Progenitor cell of endocrine pancreas (in vitro differentiated cells): ENCODE measurements at regions not wholly inside any gene's neighbourhood (a gene's known extent, or its start where the extent isn't known, plus 50 kb on each side); places are given as distances from the start of the nearest gene placed in this dataset.
"Not testable (repeated sequence)": the region's sequence is repeated elsewhere in the genome, so short reads cannot be mapped to it uniquely, and the experiment has no call there.

Experiments used
- DNase-seq: peaks from one replicate; pipeline ENCODE4 v3.0.0; 2021; ENCODE audit warnings: low spot score; ENCODE audit not compliant: unreplicated experiment
- H3K27ac Mint-ChIP-seq: 2 replicates; pipeline ENCODE4 v1.8.0; 2021; ENCODE audit warnings: mild to moderate bottlenecking, moderate library complexity, mixed read lengths
- H3K27me3 Mint-ChIP-seq: 2 replicates; pipeline ENCODE4 v1.8.0; 2021; ENCODE audit warnings: mixed read lengths
- H3K36me3 Mint-ChIP-seq: 2 replicates; pipeline ENCODE4 v1.8.0; 2022; ENCODE audit warnings: mixed read lengths; ENCODE audit not compliant: insufficient read depth
- H3K4me1 Mint-ChIP-seq: 2 replicates; pipeline ENCODE4 v1.8.0; 2021; ENCODE audit warnings: low read depth, mixed read lengths
- H3K4me3 Mint-ChIP-seq: 2 replicates; pipeline ENCODE4 v1.8.0; 2021; ENCODE audit warnings: low read depth, mild to moderate bottlenecking, moderate library complexity, mixed read lengths
- H3K9me3 Mint-ChIP-seq: 2 replicates; pipeline ENCODE4 v1.8.0; 2021; ENCODE audit warnings: low read depth, mixed read lengths
- CTCF ChIP-seq: fragments of 200-600 bp; sonication (generic); IDR thresholded peaks from one replicate; pipeline ENCODE4 v1.5.0; 2021; ENCODE audit warnings: antibody characterized with exemption, mild to moderate bottlenecking; ENCODE audit not compliant: unreplicated experiment

GRCh38 chr1:232421143-232421796 lies 208.7 kb downstream of the SIPA1L2 start:
- TF ChIP-seq CTCF, result no peak
- Mint-ChIP-seq H3K36me3 (peaks cover 36% of the 10 kb centered on the region), H3K9me3 (no peaks in the 10 kb centered on the region), H3K4me3 (no peak overlapping the region), H3K27me3 (no peaks in the 10 kb centered on the region), H3K4me1 (no peaks in the 10 kb centered on the region), H3K27ac (no peak overlapping the region)
- no peak for DNase-seq

- H3K9me3 Mint-ChIP-seq, result no peaks in the 10 kb centered on the region
- no peaks in the 10 kb centered on the region for H3K4me1 Mint-ChIP-seq
- no peak for DNase-seq
- no peak overlapping the region for H3K27ac Mint-ChIP-seq
- H3K27me3 Mint-ChIP-seq, result no peaks in the 10 kb centered on the region
- H3K36me3 Mint-ChIP-seq, result peaks cover 30% of the 10 kb centered on the region
- H3K4me3 Mint-ChIP-seq, result no peak overlapping the region
- no peak for TF ChIP-seq CTCF
Measured at GRCh38 chr1:232417636-232418248, 212.2 kb downstream of the SIPA1L2 start.

GRCh38 chr1:232416026-232416568 lies 213.8 kb downstream of the SIPA1L2 start:
- Mint-ChIP-seq H3K27ac (no peak overlapping the region), H3K4me3 (no peak overlapping the region), H3K27me3 (no peaks in the 10 kb centered on the region), H3K9me3 (no peaks in the 10 kb centered on the region), H3K4me1 (no peaks in the 10 kb centered on the region), H3K36me3 (peaks cover 37% of the 10 kb centered on the region)
- TF ChIP-seq CTCF, result no peak
- DNase-seq, result no peak

GRCh38 chr1:232415481-232415880 lies 214.5 kb downstream of the SIPA1L2 start:
- H3K27me3 Mint-ChIP-seq, DNase-seq, H3K4me1 Mint-ChIP-seq, H3K9me3 Mint-ChIP-seq, H3K4me3 Mint-ChIP-seq: not testable (repeated sequence)
- Mint-ChIP-seq H3K27ac (peak overlapping the region; percentile 76), H3K36me3 (peaks cover 37% of the 10 kb centered on the region)

- Mint-ChIP-seq H3K36me3 (peaks cover 37% of the 10 kb centered on the region), H3K27ac (no peak overlapping the region), H3K27me3 (no peaks in the 10 kb centered on the region), H3K4me1 (no peaks in the 10 kb centered on the region), H3K4me3 (no peak overlapping the region), H3K9me3 (peaks cover 5% of the 10 kb centered on the region)
- TF ChIP-seq CTCF, result no peak
- no peak for DNase-seq
Measured at GRCh38 chr1:232414100-232414499, 215.8 kb downstream of the SIPA1L2 start.

GRCh38 chr1:232413674-232414073 lies 216.3 kb downstream of the SIPA1L2 start:
- Mint-ChIP-seq H3K4me1 (no peaks in the 10 kb centered on the region), H3K27ac (peak overlapping the region; percentile 3), H3K27me3 (no peaks in the 10 kb centered on the region), H3K9me3 (peaks cover 5% of the 10 kb centered on the region), H3K4me3 (no peak overlapping the region), H3K36me3 (peaks cover 36% of the 10 kb centered on the region)
- no peak for TF ChIP-seq CTCF
- no peak for DNase-seq
